ENCODE measurements at regions not wholly inside any gene's neighbourhood (a gene's known extent, or its start where the extent isn't known, plus 50 kb on each side); places are given as distances from the start of the nearest gene placed in this dataset.

- no peaks in the 10 kb centered on the region for H3K27me3 ChIP-seq (ENCODE audit: insufficient read depth, low read length)
- no peaks in the 10 kb centered on the region for H3K36me3 ChIP-seq (ENCODE audit: insufficient read depth, low read length)
- no peaks in the 10 kb centered on the region for H3K9me3 ChIP-seq (ENCODE audit: low read length)
- H3F3A ChIP-seq (ENCODE audit: insufficient read depth, low read length): no peaks in the 10 kb centered on the region
- H3K27ac ChIP-seq (ENCODE audit: low read depth, low read length, poor library complexity, severe bottlenecking): no peak overlapping the region
- H3K9ac ChIP-seq (ENCODE audit: low read length): no peak overlapping the region
- H2AFZ ChIP-seq (ENCODE audit: low read length): no peak overlapping the region
- no peaks in the 10 kb centered on the region for H4K20me1 ChIP-seq (ENCODE audit: insufficient read depth, low read length)
- no peak overlapping the region for H3K4me3 ChIP-seq (ENCODE audit: low read depth, low read length, poor library complexity, severe bottlenecking)
- no peaks in the 10 kb centered on the region for H3K4me1 ChIP-seq (ENCODE audit: insufficient read depth, low read length, severe bottlenecking)
- H3K9me2 ChIP-seq (ENCODE audit: low read depth, low read length): no peaks in the 10 kb centered on the region
- H3K79me2 ChIP-seq (ENCODE audit: insufficient read depth, low read length): no peaks in the 10 kb centered on the region
- TF ChIP-seq CTCF (IDR thresholded peaks at IDR 0.05; ENCODE audit: low read length): no peak
- TF ChIP-seq EZH2 (IDR thresholded peaks at IDR 0.05; ENCODE audit: borderline replicate concordance, low read length): no peak
- no peak overlapping the region for H3K4me2 ChIP-seq (ENCODE audit: low read length)
Measured at GRCh38 chr12:126952096-126953007, 1314.6 kb upstream of the TMEM132C start.

- Histone ChIP-seq H3K27ac (ENCODE audit: low read depth, low read length, poor library complexity, severe bottlenecking) (no peak overlapping the region), H3K27me3 (ENCODE audit: insufficient read depth, low read length) (no peaks in the 10 kb centered on the region), H3K9me2 (ENCODE audit: low read depth, low read length) (no peaks in the 10 kb centered on the region), H3F3A (ENCODE audit: insufficient read depth, low read length) (no peaks in the 10 kb centered on the region), H3K4me1 (ENCODE audit: insufficient read depth, low read length, severe bottlenecking) (no peaks in the 10 kb centered on the region), H3K4me3 (ENCODE audit: low read depth, low read length, poor library complexity, severe bottlenecking) (no peak overlapping the region), H3K9me3 (ENCODE audit: low read length) (no peaks in the 10 kb centered on the region), H3K4me2 (ENCODE audit: low read length) (no peak overlapping the region), H3K36me3 (ENCODE audit: insufficient read depth, low read length) (no peaks in the 10 kb centered on the region), H3K79me2 (ENCODE audit: insufficient read depth, low read length) (no peaks in the 10 kb centered on the region), H4K20me1 (ENCODE audit: insufficient read depth, low read length) (no peaks in the 10 kb centered on the region), H3K9ac (ENCODE audit: low read length) (no peak overlapping the region), H2AFZ (ENCODE audit: low read length) (no peak overlapping the region)
- no peak for TF ChIP-seq CTCF (IDR thresholded peaks at IDR 0.05; ENCODE audit: low read length)
- no peak for TF ChIP-seq EZH2 (IDR thresholded peaks at IDR 0.05; ENCODE audit: borderline replicate concordance, low read length)
Measured at GRCh38 chr12:126953365-126953889, 1313.5 kb upstream of the TMEM132C start.

- Histone ChIP-seq H3K79me2 (ENCODE audit: insufficient read depth, low read length) (no peaks in the 10 kb centered on the region), H3K9me2 (ENCODE audit: low read depth, low read length) (no peaks in the 10 kb centered on the region), H3K9ac (ENCODE audit: low read length) (no peak overlapping the region), H3K9me3 (ENCODE audit: low read length) (no peaks in the 10 kb centered on the region), H3K4me2 (ENCODE audit: low read length) (no peak overlapping the region), H3K27ac (ENCODE audit: low read depth, low read length, poor library complexity, severe bottlenecking) (no peak overlapping the region), H3K4me1 (ENCODE audit: insufficient read depth, low read length, severe bottlenecking) (no peaks in the 10 kb centered on the region), H3K36me3 (ENCODE audit: insufficient read depth, low read length) (no peaks in the 10 kb centered on the region), H4K20me1 (ENCODE audit: insufficient read depth, low read length) (no peaks in the 10 kb centered on the region), H3K27me3 (ENCODE audit: insufficient read depth, low read length) (no peaks in the 10 kb centered on the region), H3F3A (ENCODE audit: insufficient read depth, low read length) (no peaks in the 10 kb centered on the region), H3K4me3 (ENCODE audit: low read depth, low read length, poor library complexity, severe bottlenecking) (no peak overlapping the region), H2AFZ (ENCODE audit: low read length) (no peak overlapping the region)
- TF ChIP-seq EZH2 (IDR thresholded peaks at IDR 0.05; ENCODE audit: borderline replicate concordance, low read length): no peak
- TF ChIP-seq CTCF (IDR thresholded peaks at IDR 0.05; ENCODE audit: low read length): no peak
Measured at GRCh38 chr12:126960221-126960620, 1306.7 kb upstream of the TMEM132C start.
